SJSA1 (cell line): ENCODE measurements at regions not wholly inside any gene's neighbourhood (a gene's known extent, or its start where the extent isn't known, plus 50 kb on each side); places are given as distances from the start of the nearest gene placed in this dataset.

ENCODE experiments used
- DNase-seq, 2 experiments: peaks; one replicate each; pipeline ENCODE4 v3.0.0-alpha.2; 2015 to 2020; ENCODE audit warnings: low spot score in 2 of 2, low read depth in 1 of 2
- H3K27ac ChIP-seq: fragments of 250-450 bp; sonication (Bioruptor Pico); 2 replicates; pipeline ENCODE4 v1.5.1; 2020; ENCODE audit warnings: mild to moderate bottlenecking, moderate library complexity
- H3K27me3 ChIP-seq: fragments of 250-450 bp; sonication (Bioruptor Pico); replicated peaks from 2 replicates; pipeline ENCODE4 v1.5.1; 2020; ENCODE audit warnings: mild to moderate bottlenecking, moderate library complexity
- H3K36me3 ChIP-seq: fragments of 250-450 bp; sonication (Bioruptor Pico); 2 replicates; pipeline ENCODE4 v1.5.1; 2020; ENCODE audit warnings: mild to moderate bottlenecking
- H3K4me1 ChIP-seq: fragments of 250-450 bp; sonication (Bioruptor Pico); replicated peaks from 2 replicates; pipeline ENCODE4 v1.6.1; 2021; ENCODE audit warnings: mild to moderate bottlenecking
- H3K4me3 ChIP-seq: fragments of 250-450 bp; sonication (Bioruptor Pico); 2 replicates; pipeline ENCODE4 v1.5.1; 2020; ENCODE audit warnings: mild to moderate bottlenecking
- H3K9me3 ChIP-seq: fragments of 250-450 bp; sonication (Bioruptor Pico); replicated peaks from 2 replicates; pipeline ENCODE4 v1.5.1; 2020; ENCODE audit warnings: mild to moderate bottlenecking

DNA sequence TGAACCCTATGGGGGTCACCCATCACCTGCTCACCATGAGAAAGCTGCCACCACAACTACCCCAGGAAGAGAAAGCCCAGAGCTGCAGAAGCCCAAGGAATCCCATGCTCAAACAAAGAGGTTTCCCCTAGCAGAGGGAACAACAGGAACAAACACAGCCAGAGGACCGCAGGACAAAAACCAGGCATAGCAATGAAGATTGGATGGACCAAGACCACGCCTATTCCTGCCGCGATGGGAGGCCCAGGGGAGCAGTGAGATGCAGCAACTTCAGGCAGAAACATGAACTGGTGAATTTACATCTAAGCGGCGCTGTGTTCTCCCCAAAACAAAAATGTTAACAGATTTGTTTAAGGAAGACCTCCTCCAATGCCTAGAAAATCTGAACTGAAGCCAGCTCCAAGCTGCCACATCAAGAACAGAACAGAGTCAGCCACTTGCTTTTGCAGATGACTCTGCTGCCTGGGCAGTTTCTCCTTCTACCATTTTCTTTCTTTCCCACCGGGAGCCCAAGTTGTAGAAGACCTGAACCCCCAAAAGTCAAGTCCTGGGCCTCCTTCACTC lies 134.2 kb upstream of the NEBL start:
- Histone ChIP-seq H3K9me3 (0 out of 2 replicates have a peak, but pooled peaks cover 3% of the 10 kb centered on the region), H3K27me3 (no peaks in the 10 kb centered on the region), H3K27ac (no peak overlapping the region), H3K36me3 (no peaks in the 10 kb centered on the region), H3K4me3 (no peak overlapping the region), H3K4me1 (no peaks in the 10 kb centered on the region)
- no peak for DNase-seq

DNA sequence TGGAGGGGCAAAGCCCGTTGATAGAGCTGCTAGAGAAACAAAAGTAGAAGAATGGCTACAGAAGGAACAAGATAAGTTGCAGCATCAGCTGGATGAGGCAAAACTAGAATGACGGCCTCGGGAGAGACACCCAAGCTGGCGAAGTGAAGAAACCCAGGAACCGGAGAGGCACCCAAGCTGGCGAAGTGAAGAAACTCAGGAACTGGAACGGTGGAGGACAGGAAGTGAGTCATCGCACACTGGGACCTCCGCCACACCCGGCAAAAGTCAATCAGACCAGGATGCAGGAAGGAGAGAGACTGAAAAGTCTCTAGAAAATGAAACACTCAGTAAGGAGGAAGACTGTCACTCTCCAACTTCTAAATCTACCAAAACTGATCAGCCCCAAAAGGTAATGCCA lies 133.0 kb upstream of the NEBL start:
- no peak overlapping the region for H3K4me3 ChIP-seq
- no peak for DNase-seq
- H3K4me1 ChIP-seq, result no peaks in the 10 kb centered on the region

DNA sequence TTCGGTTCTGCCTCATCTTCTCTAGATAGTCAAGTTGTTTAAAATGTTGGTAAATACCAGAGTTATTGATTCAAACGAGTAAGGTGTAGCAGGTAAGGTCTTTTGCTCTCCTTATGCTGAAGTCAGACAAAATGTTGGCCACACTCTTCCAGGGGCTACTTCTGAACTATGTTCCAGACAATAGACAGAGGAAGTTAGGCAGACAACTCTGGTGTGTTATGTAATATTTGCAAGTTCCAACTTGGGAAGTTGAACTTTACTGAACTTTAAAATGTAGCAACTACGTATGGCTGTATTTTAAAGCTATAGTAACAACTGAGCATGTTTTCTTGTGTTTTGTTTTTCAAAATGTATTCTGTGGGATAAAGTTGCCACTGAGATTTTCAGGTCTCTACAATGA lies 125.7 kb upstream of the NEBL start:
- no peaks in the 10 kb centered on the region for H3K4me1 ChIP-seq
- no peak overlapping the region for H3K4me3 ChIP-seq
- no peak for DNase-seq
- H3K9me3 ChIP-seq, result no peaks in the 10 kb centered on the region
- no peaks in the 10 kb centered on the region for H3K36me3 ChIP-seq
- no peaks in the 10 kb centered on the region for H3K27me3 ChIP-seq
- H3K27ac ChIP-seq, result no peak overlapping the region

More for the DNA sequence above, 133.0 kb upstream of the NEBL start:
- Histone ChIP-seq H3K27me3 (no peaks in the 10 kb centered on the region), H3K36me3 (no peaks in the 10 kb centered on the region), H3K27ac (no peak overlapping the region), H3K9me3 (0 out of 2 replicates have a peak, but pooled peaks cover 3% of the 10 kb centered on the region)

DNA sequence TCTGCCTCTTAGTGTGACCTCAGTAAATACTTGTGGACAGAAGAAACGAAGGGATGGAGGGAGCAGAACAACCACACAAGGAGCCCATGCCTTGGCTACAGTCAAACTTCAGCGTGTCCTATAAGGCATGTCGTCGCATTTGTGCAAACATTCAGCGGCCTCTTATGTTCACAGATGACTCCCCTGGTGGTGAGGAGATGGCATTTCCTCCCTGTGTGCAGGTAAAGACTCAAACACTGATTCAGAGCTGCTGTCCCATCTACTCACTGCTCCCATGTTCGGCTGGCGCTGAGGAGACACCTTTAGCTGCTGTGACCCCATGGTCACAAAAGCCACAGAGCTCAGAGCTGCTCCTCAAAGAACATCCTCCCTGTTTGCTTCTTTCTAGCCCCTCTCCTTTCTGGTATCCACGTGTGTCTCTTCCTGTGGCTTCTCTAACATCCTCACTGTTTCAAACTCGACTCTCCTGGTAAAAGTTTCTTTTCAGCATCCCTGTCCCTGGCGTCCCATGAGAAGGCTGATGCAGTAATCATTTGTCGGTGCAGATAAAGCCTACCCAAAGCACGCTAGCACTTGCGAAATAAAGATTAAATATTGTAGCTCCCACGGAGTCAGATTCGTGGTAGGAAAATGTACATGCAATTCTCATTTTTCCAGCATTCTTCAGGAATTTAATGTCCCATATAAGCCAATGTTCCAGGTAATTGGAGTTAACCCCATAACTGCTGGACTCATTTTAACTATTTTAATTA lies 124.9 kb upstream of the NEBL start:
- no peak for DNase-seq
- no peak overlapping the region for H3K4me3 ChIP-seq
- no peaks in the 10 kb centered on the region for H3K27me3 ChIP-seq
- H3K9me3 ChIP-seq, result no peaks in the 10 kb centered on the region
- H3K27ac ChIP-seq, result no peak overlapping the region
- no peaks in the 10 kb centered on the region for H3K36me3 ChIP-seq
- no peaks in the 10 kb centered on the region for H3K4me1 ChIP-seq

DNA sequence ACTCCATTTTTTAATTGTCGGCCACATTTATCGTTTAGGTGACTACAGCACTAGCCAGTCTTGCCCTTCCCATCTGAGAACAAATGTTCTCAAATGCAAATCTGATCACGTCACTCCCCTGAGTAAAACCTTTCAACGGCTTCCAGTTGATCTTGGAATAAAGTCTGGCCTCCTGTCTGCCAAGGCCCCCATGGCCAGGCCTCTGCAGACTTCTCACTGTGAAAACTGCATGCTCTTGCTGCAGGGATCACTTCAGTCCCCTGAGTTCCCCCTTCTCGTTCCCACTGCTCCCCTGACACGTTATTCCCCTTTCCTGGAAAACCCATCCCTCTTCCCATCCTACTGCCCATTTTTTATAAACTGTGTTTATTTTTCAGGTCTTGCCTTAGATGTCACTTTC lies 124.1 kb upstream of the NEBL start:
- Histone ChIP-seq H3K27me3 (no peaks in the 10 kb centered on the region), H3K4me1 (no peaks in the 10 kb centered on the region), H3K36me3 (no peaks in the 10 kb centered on the region), H3K4me3 (no peak overlapping the region), H3K27ac (no peak overlapping the region), H3K9me3 (no peaks in the 10 kb centered on the region)
- no peak for DNase-seq

DNA sequence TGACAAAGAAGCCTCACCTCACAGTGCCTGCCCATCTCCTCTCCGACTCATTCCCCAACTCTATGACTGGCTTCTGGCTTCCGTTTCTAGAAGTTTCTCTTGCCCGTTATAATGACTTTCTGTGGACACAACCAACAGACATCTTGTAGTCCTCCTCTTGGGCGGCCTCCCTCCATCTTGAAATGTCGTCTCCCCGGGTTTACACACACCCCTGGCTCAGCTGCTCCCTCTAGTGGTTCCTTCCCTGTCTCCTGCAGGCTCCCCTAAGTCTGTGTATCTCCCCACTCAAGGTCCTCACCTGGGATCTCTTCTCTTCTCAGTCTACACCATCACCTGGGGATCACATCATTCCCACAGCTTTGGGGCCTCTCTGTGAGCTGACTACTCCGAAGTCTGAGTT lies 123.4 kb upstream of the NEBL start:
- Histone ChIP-seq H3K9me3 (no peaks in the 10 kb centered on the region), H3K4me3 (no peak overlapping the region), H3K27me3 (no peaks in the 10 kb centered on the region), H3K27ac (no peak overlapping the region), H3K36me3 (no peaks in the 10 kb centered on the region), H3K4me1 (no peaks in the 10 kb centered on the region)
- DNase-seq, result peak in 1 of 2 experiments; percentile 55

DNA sequence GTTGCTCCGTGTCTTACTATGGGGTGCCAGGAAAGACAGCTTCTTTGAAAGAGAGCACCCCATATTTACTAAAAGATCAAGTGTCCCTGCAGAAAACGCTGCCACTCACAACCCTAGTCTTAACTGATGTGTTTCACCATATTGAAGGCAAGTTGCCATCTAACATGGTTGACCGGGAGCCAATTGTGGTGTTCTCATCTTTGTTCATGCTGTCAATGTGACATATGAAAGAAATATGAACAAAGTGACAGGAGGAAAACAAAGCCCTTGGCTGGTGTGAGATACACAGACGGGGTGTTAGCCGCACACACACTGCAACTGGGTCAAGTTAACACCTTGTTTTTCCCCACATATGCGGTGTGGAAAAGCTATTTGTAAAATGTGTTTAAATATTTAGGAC lies 122.3 kb upstream of the NEBL start:
- DNase-seq, result no peak
- Histone ChIP-seq H3K36me3 (no peaks in the 10 kb centered on the region), H3K4me1 (no peaks in the 10 kb centered on the region), H3K27me3 (no peaks in the 10 kb centered on the region), H3K27ac (no peak overlapping the region), H3K9me3 (no peaks in the 10 kb centered on the region), H3K4me3 (no peak overlapping the region)

DNA sequence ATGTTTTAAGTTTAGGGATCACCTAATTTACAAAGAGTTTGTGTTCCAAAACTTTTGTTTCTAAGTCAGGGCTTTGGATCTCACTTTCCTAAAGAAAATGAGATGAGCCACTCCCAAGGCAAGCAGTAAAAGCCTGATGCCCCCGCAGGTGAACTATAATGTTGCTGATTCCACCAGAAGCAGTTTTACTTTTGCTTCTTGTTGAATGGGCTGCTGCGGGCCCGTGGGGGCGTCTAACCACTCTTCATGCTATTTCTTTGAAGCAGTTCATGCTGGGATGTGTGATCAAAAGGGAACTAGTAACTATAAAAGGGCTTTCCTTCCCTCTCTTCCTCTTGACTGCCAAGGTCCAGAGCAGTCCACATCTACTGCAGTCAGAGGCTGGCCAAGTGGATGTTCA lies 118.7 kb upstream of the NEBL start:
- H3K4me1 ChIP-seq, result no peaks in the 10 kb centered on the region
- no peaks in the 10 kb centered on the region for H3K27me3 ChIP-seq
- DNase-seq, result no peak
- no peaks in the 10 kb centered on the region for H3K9me3 ChIP-seq
- H3K27ac ChIP-seq, result no peak overlapping the region
- no peaks in the 10 kb centered on the region for H3K36me3 ChIP-seq
- H3K4me3 ChIP-seq, result no peak overlapping the region

DNA sequence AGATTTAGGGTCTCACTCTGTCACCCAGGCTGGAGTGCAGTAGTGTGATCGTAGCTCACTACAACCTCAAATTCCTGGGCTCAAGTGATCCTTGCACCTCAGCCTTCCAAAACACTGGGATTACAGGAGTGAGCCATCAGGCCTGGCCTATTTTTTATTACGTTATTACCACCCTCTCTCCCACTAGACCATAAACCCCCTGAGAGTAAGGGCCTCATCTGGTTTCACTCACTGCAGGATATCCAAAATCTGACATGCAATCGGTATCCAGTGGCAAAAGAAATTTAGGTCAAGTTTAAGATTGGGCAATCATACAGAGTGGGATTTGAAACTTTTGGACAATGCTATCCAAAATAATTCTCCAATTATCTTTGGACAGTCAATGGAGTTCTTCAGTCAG lies 117.0 kb upstream of the NEBL start:
- Histone ChIP-seq H3K36me3 (no peaks in the 10 kb centered on the region), H3K4me3 (no peak overlapping the region), H3K27ac (no peak overlapping the region), H3K4me1 (no peaks in the 10 kb centered on the region), H3K27me3 (no peaks in the 10 kb centered on the region), H3K9me3 (no peaks in the 10 kb centered on the region)
- DNase-seq, result no peak

DNA sequence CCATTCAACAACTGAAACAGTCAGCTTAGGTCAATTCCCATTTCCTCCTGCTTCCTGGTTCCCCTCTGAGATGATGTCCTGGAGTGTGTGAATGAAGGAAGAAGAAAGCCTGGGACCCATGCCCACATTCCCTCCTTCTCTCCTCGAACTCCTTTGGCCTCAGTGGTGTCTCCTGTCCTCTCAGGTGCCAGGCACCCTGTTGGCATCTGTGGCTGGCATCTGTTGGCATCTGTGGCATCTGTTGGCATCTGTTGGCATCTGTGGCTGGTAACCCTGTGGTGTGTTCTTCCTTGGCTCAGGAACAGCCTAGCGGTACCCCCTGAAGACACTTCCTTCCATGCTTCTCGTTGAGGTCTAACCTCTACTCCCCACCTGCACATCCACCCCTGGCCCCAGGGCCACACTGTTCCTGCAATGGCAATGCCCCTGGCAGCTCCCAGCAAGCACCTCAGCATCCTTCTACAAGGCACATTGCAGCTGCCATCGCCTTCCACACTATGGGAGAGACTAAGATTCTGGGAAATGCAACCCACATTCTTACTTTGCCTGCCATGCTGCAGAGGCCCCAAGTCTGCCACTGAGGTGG lies 114.4 kb upstream of the NEBL start:
- Histone ChIP-seq H3K27ac (no peak overlapping the region), H3K4me1 (no peaks in the 10 kb centered on the region), H3K4me3 (no peak overlapping the region), H3K27me3 (no peaks in the 10 kb centered on the region), H3K9me3 (no peaks in the 10 kb centered on the region), H3K36me3 (no peaks in the 10 kb centered on the region)
- DNase-seq, result no peak

DNA sequence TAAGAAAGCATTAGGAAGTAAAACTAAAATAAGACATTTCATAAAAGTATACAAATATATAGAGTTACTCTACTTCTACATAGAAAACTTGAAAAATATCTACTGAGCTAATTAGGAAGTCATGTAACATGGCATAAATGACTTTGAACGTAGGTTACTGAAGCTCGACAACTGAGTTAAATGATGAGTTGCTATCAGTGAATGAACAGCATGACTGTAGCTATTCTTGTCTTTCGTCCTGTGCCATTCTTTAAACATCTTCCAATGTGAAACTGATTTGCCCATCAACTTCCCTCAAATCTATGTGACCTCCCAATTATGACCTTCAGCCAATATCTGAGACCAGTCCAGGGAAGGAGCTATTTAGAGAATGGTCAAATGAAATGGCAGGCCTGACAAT lies 113.5 kb upstream of the NEBL start:
- no peak for DNase-seq
- Histone ChIP-seq H3K4me3 (no peak overlapping the region), H3K27me3 (no peaks in the 10 kb centered on the region), H3K4me1 (no peaks in the 10 kb centered on the region), H3K36me3 (no peaks in the 10 kb centered on the region), H3K9me3 (no peaks in the 10 kb centered on the region), H3K27ac (no peak overlapping the region)

DNA sequence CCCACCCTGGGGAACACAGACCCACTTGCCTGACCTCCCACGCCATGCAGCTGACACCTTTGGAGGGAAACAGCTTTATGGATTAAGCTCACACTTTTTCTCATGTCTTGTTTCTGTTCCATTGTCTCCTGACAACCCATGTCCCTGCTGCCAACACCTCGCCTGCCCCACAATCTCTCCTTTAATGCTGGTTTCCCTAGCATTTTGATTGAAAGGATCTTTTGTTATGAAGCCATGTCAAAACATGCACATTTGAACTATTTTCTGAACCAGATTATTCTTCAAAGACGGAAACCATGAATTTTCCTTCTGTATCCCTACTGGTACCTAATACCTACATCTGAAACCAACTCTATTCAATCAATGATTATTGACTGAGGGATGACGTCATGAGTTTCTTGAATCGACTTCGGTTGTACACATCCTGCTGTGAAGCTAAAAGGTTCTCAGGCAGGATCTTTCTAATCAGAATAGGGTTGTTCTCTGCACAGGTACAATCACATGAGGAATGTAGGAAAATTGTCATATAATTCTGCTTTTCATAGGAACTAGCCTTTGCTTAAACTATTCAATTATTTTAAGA lies 106.2 kb upstream of the NEBL start:
- Histone ChIP-seq H3K4me1 (no peaks in the 10 kb centered on the region), H3K36me3 (no peaks in the 10 kb centered on the region), H3K4me3 (no peak overlapping the region), H3K27me3 (no peaks in the 10 kb centered on the region), H3K9me3 (no peaks in the 10 kb centered on the region), H3K27ac (no peak overlapping the region)
- DNase-seq, result no peak

DNA sequence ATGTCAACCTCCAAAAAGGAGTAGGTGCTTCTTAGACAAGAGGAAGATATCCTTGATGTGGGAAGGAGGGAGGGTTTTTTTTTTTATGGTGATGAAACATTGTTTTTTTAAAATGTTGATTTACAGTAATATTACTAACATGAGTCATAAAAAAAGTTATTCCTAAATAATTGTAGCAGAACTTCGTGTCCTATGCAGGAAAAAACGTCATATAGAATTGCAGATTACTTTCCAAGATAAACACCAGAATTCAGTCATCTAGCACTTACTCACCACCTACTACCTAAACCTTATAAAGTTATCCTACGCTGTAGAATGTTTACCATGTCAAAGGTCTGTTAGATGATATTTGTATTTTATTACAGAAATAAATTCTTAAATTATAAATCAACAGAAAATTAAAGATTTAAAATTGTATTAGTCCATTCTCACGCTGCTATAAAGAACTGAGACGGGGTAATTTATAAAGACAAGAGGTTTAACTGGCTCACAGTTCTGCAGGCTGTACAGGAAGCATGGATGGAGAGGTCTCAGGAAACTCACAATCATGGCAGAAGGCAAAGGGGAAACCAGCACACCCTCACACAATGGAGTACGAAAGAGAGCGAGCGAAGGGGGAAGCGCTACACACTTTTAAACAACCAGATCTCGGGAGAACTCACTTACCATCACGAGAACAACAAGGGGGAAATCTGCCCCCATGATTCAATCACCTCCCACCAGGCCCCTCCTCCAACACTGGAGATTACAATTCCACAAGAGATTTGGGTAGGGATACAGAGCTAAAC lies 105.2 kb upstream of the NEBL start:
- no peak for DNase-seq

DNA sequence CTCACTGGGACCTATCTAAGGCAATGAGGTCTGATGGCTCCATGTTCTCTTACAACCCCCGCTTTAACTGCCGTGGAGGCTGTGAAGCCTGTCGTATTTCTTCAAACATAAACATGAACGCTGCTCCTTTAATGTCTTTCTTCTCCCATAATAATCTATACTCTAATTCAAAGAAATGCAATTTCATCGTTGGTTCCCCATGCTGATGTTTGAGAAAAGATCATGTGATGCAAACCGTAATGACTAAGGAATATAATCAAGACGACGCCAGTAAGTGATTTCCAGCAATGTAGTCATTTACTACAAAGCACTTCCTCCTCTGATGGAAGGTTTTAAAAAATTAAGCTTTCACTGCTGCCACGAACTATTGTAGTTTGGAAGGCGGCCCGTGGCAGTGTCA lies 102.6 kb upstream of the NEBL start:
- no peak for DNase-seq

More for the DNA sequence above, 105.2 kb upstream of the NEBL start:
- no peaks in the 10 kb centered on the region for H3K4me1 ChIP-seq
- no peak overlapping the region for H3K27ac ChIP-seq
- H3K36me3 ChIP-seq, result no peaks in the 10 kb centered on the region
- no peak overlapping the region for H3K4me3 ChIP-seq
- no peaks in the 10 kb centered on the region for H3K27me3 ChIP-seq
- no peaks in the 10 kb centered on the region for H3K9me3 ChIP-seq

More for the DNA sequence above, 102.6 kb upstream of the NEBL start:
- no peaks in the 10 kb centered on the region for H3K27me3 ChIP-seq
- no peaks in the 10 kb centered on the region for H3K9me3 ChIP-seq
- no peak overlapping the region for H3K4me3 ChIP-seq
- H3K27ac ChIP-seq, result no peak overlapping the region
- no peaks in the 10 kb centered on the region for H3K36me3 ChIP-seq
- no peaks in the 10 kb centered on the region for H3K4me1 ChIP-seq
